IPS-20b (cell line): ENCODE measurements at regions not wholly inside any gene's neighbourhood (a gene's known extent, or its start where the extent isn't known, plus 50 kb on each side); places are given as distances from the start of the nearest gene placed in this dataset.

ENCODE experiments used
- H3K27ac ChIP-seq: one replicate; pipeline ENCODE4 v1.5.1; 2013; ENCODE audit warnings: low read length
- H3K27me3 ChIP-seq: 2 replicates; pipeline ENCODE4 v1.6.1; 2013; ENCODE audit warnings: mild to moderate bottlenecking, low read length, inconsistent platforms; ENCODE audit not compliant: insufficient read depth
- H3K36me3 ChIP-seq: 2 replicates; pipeline ENCODE4 v1.6.1; 2013; ENCODE audit warnings: low read depth, mild to moderate bottlenecking, inconsistent platforms, low read length, moderate library complexity; ENCODE audit not compliant: insufficient read depth
- H3K4me1 ChIP-seq: 2 replicates; pipeline ENCODE4 v1.6.1; 2013; ENCODE audit warnings: mild to moderate bottlenecking, control low read depth, inconsistent platforms, low read length, moderate library complexity; ENCODE audit not compliant: insufficient read depth
- H3K4me3 ChIP-seq: 2 replicates; pipeline ENCODE4 v1.5.1; 2013; ENCODE audit warnings: mild to moderate bottlenecking, low read length, inconsistent platforms
- H3K9ac ChIP-seq: 2 replicates; pipeline ENCODE4 v1.6.1; 2013; ENCODE audit warnings: low read depth, mild to moderate bottlenecking, inconsistent platforms, low read length, moderate library complexity
- H3K9me3 ChIP-seq: 2 replicates; pipeline ENCODE4 v1.6.1; 2013; ENCODE audit warnings: mild to moderate bottlenecking, low read depth, low read length, inconsistent platforms; ENCODE audit not compliant: insufficient read depth

DNA sequence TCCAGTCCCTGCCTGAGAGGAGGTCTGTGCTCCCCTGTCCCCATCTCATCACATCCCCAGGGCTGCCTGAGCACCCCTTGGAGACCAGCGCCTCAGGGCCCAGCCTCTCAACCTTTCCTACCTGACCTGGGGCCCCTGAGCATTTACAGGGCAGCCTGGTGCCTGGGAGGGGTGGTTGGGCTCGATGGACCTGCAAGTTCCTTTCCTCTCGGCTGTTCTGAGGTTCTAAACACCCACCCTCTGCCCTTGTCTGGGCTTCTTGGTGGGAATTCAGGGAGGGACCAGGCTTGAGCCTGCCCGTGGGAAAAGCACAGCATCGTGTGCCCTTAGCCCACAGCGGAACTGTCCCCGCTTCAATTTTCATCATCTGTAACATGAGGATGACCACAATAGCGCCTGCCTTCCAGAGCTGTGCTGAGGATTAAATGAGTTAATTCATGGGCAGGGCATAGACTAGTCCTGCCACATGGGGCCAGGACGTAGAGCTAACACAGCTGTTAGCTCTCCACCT is 91.0 kb upstream of the SH3PXD2B start:
- no peaks in the 10 kb centered on the region for H3K36me3 ChIP-seq
- no peak overlapping the region for H3K9ac ChIP-seq
- H3K9me3 ChIP-seq = no peaks in the 10 kb centered on the region
- no peak overlapping the region for H3K27ac ChIP-seq
- no peak overlapping the region for H3K4me3 ChIP-seq
- H3K27me3 ChIP-seq = peaks cover 5% of the 10 kb centered on the region; the same call in 1 of the 2 replicates
- H3K4me1 ChIP-seq = no peaks in the 10 kb centered on the region

GRCh38 chr5:172544371-172545095 is 90.2 kb upstream of the SH3PXD2B start:
- no peaks in the 10 kb centered on the region for H3K36me3 ChIP-seq
- H3K9ac ChIP-seq = no peak overlapping the region
- no peak overlapping the region for H3K4me3 ChIP-seq
- H3K9me3 ChIP-seq = no peaks in the 10 kb centered on the region
- H3K27ac ChIP-seq = no peak overlapping the region
- H3K27me3 ChIP-seq = peaks cover 5% of the 10 kb centered on the region; the same call in 1 of the 2 replicates
- H3K4me1 ChIP-seq = no peaks in the 10 kb centered on the region

DNA sequence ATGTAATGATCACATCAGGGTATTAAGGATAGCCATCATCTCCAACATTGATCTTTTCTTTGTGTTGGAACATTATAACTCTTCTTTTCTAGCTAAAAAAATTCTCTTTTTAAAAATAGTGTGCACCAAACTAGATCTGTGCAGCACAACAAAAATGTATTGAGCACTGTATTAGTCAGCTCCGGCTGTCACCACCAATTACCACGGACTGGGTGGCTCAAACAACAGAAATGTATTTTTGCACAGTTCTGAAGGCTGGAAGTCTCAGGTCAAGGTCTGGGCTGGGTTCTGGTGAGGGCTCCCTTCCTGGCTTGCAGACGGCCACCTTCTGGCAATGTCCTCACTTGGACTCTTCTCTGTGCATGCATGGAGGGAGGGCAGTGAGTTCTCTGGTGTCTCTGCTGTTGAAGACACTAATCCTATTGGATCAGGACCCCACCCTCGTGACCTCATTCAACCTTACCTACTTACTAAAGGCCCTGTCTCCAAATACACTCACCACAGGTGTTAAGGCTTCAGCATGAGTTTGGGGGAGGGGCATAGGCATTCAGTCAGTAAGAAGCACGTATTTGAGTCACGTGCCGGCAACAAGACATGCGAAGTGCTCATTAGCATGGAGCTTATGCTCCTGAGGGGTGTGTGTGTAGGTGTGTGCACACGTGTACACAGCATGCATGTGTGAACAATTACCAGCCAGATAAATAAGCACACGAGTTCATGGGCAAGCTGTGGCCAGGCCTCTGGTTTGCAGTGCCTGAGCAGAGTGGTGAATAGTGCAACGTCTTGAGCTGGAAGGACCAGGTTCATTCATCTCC is 89.4 kb upstream of the SH3PXD2B start:
- Histone ChIP-seq H3K4me3 (no peak overlapping the region), H3K27me3 (peaks cover 5% of the 10 kb centered on the region; the same call in 1 of the 2 replicates), H3K9me3 (no peaks in the 10 kb centered on the region), H3K9ac (no peak overlapping the region), H3K27ac (no peak overlapping the region), H3K4me1 (no peaks in the 10 kb centered on the region), H3K36me3 (no peaks in the 10 kb centered on the region)

GRCh38 chr5:172542651-172543131 is 88.4 kb upstream of the SH3PXD2B start:
- Histone ChIP-seq H3K9me3 (no peaks in the 10 kb centered on the region), H3K9ac (no peak overlapping the region), H3K4me1 (no peaks in the 10 kb centered on the region), H3K36me3 (no peaks in the 10 kb centered on the region), H3K27ac (no peak overlapping the region), H3K4me3 (no peak overlapping the region), H3K27me3 (peaks cover 5% of the 10 kb centered on the region; the same call in 1 of the 2 replicates)

DNA sequence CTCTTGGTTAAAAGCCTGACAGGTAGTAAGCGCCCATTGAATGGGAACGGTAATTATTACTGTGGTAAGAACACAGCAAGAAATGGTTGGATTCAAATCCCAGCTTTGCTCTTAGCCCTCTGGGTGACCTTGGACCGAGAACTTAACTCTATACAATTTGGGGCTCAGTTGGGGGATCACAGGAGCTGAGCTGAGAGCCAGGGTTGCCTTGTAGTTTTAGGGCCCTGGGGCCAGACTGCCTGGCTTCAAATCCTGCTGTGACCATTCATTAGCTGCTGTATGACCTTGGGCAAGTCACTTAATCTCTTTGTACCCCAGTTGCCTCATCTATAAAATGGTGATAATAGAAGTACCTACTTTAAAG is 87.4 kb upstream of the SH3PXD2B start:
- no peak overlapping the region for H3K9ac ChIP-seq
- H3K9me3 ChIP-seq = 0 out of 2 replicates have a peak, but pooled peaks cover 3% of the 10 kb centered on the region
- H3K4me1 ChIP-seq = no peaks in the 10 kb centered on the region
- 0 out of 2 replicates have a peak, but pooled peaks cover 2% of the 10 kb centered on the region for H3K27me3 ChIP-seq
- no peak overlapping the region for H3K4me3 ChIP-seq
- no peak overlapping the region for H3K27ac ChIP-seq
- H3K36me3 ChIP-seq = no peaks in the 10 kb centered on the region

- Histone ChIP-seq H3K27ac (no peak overlapping the region), H3K9me3 (0 out of 2 replicates have a peak, but pooled peaks cover 4% of the 10 kb centered on the region), H3K9ac (no peak overlapping the region)
These were observed 86.9 kb upstream of the SH3PXD2B start for GRCh38 chr5:172541099-172541772.

GRCh38 chr5:172540099-172540870 is 86.0 kb upstream of the SH3PXD2B start:
- H3K27me3 ChIP-seq = no peaks in the 10 kb centered on the region
- 0 out of 2 replicates have a peak, but pooled peaks cover 4% of the 10 kb centered on the region for H3K9me3 ChIP-seq
- H3K9ac ChIP-seq = no peak overlapping the region
- H3K4me3 ChIP-seq = no peak overlapping the region
- no peaks in the 10 kb centered on the region for H3K36me3 ChIP-seq
- H3K27ac ChIP-seq = no peak overlapping the region
- no peaks in the 10 kb centered on the region for H3K4me1 ChIP-seq

More at GRCh38 chr5:172541099-172541772, 86.9 kb upstream of the SH3PXD2B start:
- Histone ChIP-seq H3K4me1 (no peaks in the 10 kb centered on the region), H3K4me3 (no peak overlapping the region), H3K36me3 (no peaks in the 10 kb centered on the region), H3K27me3 (no peaks in the 10 kb centered on the region)

GRCh38 chr5:172535108-172535445 is 80.8 kb upstream of the SH3PXD2B start:
- H3K4me3 ChIP-seq = no peak overlapping the region
- H3K9me3 ChIP-seq = 0 out of 2 replicates have a peak, but pooled peaks cover 4% of the 10 kb centered on the region
- no peaks in the 10 kb centered on the region for H3K4me1 ChIP-seq
- no peaks in the 10 kb centered on the region for H3K36me3 ChIP-seq
- no peaks in the 10 kb centered on the region; the same call in 1 of the 2 replicates for H3K27me3 ChIP-seq
- H3K9ac ChIP-seq = no peak overlapping the region
- no peak overlapping the region for H3K27ac ChIP-seq

DNA sequence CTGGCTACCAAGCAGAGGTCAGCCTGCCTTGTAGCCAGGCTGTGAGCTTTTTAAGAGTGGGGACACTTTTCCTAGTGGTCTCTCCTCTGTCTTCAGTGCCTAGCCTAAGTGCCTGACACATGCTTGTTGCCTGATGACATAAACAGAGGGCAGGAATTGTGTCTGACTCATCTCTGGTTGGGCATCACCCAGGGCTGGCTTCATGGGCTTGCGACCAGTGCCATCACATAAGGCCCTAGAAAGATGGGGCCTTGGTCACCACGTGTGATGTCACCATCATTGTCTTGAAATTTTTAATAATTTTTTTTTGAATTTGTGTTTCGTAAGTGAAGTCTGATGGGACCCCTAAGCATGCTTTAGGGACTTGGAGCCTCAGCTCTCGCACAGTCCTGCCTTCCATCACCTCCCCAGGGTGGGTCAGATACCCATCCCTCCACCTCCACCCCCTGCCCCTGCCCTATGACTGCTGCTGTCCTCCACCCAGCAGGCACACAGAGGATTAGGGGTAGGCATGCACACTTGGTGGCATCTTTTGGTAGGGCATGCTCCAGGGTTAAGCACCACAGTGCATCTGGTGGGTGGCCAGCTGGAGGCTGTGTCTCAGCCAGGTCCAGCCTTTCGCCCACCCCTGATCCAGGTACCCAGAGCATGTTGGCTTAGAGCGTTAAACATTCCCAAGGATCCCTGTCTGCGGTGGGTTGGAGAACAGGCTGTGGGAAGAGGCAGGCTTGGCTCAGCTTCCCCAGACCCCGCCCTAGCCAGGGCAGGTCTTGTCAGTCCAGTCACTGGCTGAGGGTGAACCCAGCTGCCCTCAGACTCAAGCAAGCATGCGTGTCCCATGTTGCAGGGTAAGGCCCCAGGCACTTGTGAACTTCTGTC is 80.1 kb upstream of the SH3PXD2B start:
- Histone ChIP-seq H3K4me3 (no peak overlapping the region), H3K27ac (no peak overlapping the region), H3K9me3 (0 out of 2 replicates have a peak, but pooled peaks cover 4% of the 10 kb centered on the region), H3K9ac (no peak overlapping the region), H3K4me1 (no peaks in the 10 kb centered on the region), H3K36me3 (no peaks in the 10 kb centered on the region), H3K27me3 (no peaks in the 10 kb centered on the region; the same call in 1 of the 2 replicates)
